ENCODE measurements at regions not wholly inside any gene's neighbourhood (a gene's known extent, or its start where the extent isn't known, plus 50 kb on each side); places are given as distances from the start of the nearest gene placed in this dataset.
"Not testable (repeated sequence)": the region's sequence is repeated elsewhere in the genome, so short reads cannot be mapped to it uniquely, and the experiment has no call there.

DNA sequence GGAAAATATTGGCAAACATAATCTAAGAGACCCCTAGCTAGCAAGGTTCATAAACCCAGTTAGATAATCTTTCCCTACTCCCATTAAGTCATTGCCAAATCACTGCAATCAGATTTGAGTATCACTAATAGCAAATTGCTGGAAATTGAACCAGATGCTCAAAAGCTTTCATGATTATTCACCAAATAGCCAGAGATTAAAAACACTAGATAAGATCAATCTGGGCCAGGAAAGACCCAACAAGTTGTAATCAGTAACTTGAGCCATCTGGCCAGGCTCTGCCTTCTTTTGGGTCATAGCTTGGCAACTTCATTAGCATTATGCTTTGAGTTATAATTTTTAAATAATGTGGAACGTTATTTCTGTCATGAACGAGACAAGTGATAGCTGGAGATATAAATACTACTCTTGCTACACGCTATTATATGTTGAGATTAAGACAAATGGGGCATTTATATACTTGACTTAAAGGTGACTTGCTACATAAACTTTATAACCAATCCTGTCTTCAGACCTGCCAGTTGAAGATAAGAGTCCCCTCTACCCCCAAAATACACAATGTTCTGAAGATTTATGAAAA is 196.6 kb upstream of the EDNRA start:
- DNase-seq = no peak

DNA sequence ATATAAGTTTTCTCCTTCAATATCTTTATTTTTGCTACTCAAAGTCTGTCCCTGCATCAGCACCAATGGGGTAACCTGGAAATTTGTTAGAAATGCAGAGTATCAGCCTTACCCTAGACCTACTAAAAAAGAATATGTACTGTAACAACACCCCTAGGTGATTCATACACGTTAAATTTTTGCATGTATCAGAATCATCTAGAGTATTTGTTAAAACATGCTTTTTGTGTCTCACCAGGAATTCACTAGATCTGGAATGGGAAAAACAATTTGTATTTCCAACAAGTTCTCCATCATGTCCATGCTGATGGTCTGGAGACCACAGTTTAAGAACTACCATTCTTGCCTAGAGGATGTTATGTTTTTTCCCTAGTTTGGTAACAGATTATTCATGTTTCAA is 196.0 kb upstream of the EDNRA start:
- no peak for DNase-seq

DNA sequence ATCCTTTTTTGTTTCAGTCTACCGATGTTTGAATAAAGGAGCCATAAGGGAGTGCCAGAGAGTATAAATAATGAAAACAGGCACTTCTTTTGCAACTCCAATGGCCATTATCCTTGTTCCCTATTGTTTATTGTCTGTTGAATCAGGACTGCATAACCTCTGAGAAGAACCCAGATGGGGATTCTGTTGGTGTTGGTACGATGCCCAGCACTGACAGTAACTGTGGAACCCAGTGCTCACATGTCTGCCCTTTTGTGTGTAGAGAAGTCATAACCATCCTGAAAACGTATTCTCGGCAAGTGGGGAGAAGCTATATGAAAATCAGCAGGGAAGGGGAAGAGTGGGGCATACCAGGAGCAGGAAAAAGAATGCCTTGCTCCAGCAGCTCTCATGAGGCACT is 195.1 kb upstream of the EDNRA start:
- no peak for DNase-seq

DNA sequence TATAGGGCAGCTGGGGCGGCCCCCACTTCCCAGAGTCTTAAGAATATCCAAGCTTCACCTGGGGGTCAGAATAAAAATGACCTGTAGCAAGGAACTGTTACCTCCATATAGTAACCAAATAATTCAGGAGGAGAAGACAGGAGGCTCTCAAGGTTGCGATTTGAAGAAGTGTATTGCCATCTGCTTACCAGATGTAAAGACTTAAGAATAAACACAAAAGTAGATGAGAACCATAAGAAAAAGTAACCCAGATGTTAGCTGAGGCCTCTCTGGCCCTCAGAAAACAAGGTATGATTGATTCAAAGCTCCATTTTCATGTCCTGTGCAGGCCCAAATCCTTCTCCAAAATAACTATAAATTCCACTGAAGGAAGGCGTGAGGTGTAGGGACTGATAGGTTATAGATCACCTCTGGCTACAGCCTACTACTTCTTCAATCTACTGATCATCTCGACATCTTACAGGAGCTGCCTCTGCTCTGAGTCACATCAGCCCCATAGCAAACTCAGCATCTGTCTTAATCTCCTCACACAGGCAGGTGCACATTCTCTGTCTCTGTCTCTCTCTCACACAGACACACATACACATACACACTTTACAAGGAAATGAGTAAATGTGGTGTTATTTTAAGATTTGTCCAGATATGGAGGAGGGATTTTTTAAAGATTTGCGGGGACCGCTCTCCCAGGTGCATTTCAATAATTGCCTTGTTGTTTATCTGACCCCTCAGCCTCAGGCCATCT is 193.9 kb upstream of the EDNRA start:
- no peak for DNase-seq

DNA sequence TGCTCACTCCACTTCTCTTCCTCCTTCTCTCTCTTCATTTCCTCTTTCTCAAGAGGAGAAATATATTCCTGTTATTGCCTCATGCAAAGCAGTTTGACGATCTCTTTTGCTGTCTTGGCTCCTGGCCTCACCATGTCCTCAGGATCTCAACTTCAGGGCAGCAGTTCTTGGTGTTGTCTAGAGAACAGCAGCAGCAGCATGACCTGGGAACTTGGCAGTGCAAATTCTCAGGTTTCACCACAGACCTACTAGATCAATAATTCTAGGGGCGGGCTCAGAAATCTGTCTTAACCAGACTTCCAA is 193.4 kb upstream of the EDNRA start:
- no peak for DNase-seq

DNA sequence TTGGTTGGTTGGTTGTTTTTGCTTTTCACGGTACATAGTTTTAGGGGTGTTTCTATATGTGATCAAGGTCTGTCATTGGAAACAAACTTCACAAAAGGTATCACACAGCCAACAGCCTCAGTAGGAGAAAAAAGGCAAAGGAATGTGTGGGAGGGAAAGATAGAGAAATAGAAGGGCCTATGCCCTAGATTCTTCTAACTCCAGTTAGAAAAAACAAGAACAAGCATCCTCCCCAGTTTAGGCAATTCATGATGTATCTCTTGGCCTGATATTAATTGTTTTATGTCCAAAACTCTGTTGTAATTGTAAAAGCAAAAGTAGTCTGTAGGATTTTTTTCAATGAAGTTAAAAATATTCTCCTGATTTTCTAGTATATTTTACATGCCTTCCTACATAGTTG is 192.4 kb upstream of the EDNRA start:
- no peak for DNase-seq

DNA sequence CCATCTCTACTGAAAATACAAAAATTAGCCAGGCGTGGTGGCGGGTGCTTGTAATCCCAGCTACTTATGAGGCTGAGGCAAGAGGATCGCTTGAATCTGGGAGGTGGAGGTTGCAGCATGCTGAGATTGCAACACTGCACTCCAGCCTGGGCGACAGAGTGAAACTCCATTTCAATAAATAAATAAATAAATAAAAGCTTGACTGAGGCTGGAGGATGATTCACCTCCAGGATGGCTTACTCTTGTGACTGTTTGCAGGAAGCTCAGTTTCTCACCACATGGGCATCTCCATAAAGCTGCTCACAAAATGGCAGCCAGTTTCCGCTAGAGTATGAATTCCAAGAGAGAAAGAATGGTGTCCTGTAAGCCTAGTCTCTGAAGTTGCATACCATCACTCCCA is 191.7 kb upstream of the EDNRA start:
- no peak for DNase-seq

DNA sequence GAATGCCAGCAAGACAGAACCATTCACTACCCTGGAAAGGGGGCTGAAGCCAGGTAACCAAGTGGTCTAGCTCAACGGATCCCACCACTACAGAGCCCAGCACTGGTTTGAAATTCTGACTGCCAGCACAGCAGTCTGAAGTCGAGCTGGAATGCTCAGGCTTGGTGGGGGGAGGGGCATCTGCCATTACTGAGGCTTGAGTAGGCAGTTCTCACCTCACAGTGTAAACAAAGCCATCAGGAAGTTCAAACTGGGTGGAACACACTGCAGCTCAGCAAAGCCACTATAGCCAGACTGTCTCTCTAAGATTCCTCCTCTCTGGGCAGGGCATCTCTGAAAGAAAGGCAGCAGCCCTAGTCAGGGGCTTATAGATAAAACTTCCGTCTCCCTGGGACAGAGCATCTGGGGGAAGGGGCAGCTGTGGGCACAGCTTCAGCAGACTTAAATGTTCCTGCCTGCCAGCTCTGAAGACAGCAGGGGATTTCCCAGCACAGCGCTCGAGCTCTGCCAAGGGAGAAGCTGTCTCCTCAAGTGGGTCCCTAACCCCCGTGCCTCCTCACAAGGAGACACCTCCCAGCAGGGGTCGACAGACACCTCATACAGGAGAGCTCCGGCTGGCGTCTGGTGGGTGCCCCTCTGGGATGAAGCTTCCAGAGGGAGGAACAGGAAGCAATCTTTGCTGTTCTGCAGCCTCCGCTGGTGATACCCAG is 188.1 kb upstream of the EDNRA start:
- DNase-seq = not testable (repeated sequence)

DNA sequence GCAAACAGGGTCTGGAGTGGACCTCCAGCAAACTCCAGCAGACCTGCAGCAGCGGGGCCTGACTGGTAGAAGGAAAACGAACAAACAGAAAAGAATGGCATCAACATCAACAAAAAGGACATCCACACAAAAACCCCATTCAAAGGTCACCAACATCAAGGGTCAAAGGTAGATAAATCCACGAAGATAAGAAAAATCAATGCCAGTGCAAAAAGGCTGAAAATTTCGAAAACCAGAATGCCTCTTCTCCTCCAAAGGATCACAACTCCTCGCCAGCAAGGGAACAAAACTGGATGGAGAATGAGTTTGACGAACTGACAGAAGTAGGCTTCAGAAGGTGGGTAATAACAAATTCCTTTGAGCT is 187.6 kb upstream of the EDNRA start:
- DNase-seq = not testable (repeated sequence)

DNA sequence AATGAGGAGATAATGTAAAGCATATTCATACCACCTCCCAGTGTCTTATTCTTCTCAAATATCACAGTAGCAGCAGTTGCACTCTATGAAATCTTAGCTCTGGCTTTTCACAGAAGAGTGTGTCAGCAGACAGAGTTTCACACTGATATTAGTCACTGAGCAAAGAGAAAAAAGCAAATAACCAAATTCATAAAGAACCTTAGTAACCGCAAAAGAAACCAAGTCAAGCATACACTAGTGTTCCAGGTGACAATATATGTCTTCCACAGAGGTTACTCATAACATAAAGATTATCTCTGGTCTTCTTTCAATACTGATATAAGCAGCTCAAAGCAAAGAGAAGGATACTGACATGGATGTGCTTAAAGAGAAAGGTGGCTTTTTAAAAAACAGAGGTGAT is 181.7 kb upstream of the EDNRA start:
- DNase-seq = no peak

DNA sequence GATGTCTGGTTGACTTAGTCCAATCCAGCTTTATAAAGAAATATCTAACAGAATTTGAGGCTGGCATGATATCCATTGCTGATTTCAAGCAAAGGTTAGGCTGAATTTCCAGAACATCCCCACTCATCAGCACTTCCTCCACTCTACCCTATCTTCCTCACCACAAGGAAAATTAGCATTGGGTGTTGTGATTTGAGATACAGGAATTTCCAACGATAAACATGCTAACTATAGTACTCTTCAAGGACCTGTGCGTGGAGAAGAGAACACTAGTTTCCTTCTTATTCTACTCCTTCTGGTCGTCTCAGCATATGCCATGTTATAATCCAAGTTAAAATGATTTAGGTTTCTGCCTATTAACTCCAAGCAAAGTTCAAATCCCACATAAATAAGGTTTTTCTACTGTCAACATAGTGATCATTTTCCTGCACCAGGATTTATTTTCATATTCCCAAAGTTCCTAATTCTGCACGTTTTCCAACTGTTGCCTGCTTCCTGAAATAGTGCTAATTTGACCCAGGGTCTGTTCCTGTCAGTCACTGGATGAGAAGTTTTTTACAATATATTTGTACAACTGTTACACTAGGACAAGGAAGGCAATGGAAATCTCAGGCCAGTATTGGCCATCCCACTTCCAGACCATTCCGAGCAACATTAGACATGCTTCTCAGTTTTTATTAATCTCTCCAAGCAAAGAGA is 177.6 kb upstream of the EDNRA start:
- no peak for DNase-seq

DNA sequence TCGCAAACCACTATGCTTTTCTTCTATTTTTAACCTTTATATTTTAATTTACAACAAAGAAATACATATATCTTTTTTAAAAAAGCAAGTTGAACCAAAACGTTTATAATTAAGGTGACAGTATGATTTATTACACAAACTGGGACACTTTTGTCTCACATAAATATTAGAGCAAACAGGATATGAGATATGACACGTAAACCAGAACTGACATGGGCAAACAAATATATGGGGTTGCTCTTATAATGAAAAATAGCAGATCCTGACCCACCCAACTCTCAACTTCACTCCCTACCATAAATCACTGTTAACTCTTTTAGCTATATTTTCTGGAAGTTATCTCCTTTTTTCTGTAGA is 177.0 kb upstream of the EDNRA start:
- DNase-seq = no peak

DNA sequence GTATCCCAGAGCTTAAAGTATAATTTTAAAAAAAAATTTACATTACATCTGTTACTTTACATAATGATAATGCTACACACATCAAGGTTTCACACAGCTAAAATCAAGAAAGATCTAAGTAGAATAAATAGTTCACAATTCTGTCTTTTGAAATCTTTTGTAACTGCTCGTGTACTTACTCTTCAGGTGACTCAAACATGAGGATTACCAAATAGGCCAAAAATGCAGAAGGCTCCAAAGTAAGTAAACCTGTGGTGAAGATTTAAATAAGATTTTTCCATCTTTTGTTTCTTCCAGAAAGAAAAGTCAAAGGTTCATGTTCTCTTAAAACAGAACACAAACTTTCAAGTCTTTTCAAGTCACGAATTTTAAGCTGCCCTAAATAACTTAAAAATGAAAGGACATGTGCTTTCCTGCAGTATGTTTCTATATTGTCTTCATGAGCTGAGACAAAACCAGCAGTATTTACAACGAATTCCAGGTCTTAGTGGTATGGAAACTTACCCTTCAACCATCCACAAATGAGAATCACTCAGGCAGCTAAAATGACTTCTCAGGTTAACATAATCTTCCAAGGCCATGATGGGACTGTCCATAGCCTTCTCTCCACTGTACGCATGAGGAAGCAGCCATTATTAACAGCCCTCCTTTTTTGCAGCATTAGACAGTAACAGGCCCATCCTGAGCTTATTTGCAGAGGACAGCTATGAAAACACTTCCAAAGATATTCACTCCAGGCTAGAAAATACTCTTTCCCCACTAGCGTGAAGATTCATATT is 172.8 kb upstream of the EDNRA start:
- no peak for DNase-seq

DNA sequence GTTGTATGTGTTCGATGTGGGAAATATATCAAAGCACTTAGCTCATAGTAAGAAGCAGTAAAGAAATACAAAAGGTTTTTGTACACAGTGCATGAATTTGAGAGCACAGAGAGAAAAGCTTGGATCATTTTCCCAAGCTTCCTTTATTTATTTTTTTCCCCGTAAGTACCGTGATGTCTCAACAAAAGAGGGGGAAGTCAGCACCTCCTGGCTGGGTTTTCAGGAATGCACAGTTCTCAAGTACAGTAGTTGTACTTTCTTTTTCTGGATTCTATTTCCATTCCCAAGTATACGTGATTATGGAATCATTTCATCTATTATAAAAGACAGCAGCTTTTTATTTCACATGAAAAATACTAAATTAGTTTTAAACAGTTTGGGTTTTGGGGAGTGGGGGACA is 171.5 kb upstream of the EDNRA start:
- no peak for DNase-seq

DNA sequence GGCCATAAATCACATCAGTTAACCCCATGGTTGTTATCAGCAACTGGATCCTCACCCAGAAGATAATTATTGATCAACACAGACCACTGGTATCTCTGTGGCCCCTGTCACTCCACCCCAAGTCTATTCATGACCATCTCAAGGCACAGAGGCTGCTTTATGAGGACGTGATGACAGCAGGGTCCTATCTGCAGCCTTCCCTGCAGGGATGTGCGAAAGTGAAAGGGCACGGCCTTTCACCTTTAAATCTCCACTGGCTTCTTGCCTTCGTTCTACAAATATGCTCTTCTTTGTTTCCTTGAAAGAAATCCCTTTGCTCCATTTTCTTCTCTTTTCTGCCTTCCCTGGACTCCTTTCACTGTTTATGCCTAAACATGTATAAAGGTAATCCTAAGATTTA is 170.6 kb upstream of the EDNRA start:
- DNase-seq = no peak

DNA sequence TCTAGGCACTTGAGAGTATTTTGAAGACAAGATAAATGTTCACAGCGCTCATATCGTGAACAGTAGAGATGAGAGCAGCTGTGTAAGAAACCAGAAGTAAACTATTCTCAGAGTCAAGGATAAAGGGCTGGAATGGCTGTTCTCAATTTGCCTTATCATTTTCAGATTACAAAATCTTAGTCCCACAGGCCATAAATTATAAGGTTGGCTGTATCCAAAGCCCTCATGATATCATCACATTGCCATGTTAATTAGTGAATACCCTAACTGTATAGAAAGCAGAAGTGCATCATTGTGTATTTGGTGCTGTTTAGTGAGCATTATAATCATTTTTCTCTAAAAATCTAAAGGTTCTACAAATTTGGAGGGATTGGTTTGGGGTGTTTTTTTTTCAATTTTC is 168.9 kb upstream of the EDNRA start:
- no peak for DNase-seq

DNA sequence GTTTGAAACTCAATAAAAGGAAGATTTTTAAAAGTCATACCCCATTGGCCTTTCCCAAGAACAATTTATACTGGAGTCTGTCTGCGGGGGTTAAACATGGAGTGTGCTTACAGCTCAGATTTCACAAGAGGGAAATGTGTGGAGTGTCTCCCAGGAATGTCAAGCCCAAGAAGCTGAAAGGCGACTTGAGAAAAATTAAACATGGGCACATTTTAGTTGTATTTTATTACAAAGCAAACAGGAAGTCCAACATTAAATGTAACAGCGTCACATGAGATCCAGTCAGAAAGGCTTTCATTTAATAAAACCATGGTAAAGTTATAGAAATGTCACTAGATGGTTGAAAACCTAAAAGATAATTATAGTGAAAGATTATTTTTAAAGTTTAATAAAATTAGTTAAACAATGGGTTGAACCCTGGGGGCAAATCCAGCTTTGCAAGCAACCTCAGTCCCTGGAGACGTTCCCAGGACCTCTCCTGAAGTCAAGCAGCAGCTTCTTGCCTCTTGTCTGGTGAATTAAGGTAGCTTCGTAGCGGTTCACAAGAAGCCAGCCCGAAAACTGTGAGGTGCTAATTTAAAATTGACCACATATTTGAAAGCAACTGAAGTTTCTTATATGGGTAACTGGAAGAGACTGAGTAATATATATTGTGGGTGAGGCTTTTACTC is 168.4 kb upstream of the EDNRA start:
- DNase-seq = no peak

DNA sequence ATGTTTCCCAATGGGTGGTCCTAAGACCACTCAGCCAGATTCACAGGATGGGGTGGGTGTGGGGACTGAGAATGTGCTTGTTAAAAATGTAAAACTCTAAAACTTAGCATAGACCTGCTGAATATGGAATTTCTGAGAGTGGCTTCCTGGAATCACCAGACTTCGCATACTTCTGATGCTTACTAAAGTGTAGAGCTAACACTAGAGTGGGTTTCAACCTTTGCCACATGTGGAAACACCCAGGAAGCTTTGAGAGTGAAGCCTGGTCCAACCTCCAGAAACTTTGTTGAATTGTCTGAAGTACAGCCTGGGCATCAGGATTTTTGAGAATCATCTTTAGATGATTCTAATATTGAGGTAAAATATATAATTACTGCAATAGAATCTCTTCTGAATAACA is 167.8 kb upstream of the EDNRA start:
- no peak for DNase-seq

DNA sequence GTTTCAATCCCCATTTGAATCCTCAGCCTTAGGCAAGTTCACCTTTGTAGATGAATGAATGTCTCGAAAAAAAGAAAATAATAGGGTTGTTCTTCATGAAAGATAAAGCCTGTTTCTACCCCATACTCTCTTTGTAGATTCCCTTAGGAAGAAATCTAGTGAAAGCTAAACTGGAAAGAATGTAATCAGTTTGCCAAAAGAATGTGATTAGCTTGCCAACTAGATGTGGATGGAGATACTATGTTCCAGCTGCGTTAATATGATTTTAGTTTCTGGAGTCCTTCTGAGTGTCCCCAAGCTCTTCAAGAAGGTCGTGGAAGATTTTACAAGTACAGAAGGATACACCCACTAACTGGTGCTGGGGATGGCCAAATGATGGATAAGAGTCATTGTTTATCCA is 162.3 kb upstream of the EDNRA start:
- DNase-seq = no peak

DNA sequence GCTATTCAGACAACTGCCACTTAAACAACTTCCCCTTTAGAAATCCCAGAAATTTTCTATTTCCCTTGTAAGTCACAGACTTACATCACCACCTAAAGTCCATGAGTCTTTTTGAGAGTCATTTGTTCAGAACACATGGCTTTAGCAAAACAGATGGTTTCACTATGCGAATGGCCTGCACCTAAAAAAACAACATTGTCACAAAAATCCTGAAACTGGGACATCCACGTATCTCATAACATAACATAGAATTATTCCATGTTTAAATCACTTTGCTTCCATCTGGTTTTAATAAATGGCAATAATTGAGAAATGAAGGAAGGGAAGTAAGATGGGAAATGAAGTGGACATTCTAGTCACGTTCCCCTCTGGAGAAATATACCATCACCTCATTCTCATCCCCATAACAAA is 155.3 kb upstream of the EDNRA start:
- no peak for DNase-seq

DNA sequence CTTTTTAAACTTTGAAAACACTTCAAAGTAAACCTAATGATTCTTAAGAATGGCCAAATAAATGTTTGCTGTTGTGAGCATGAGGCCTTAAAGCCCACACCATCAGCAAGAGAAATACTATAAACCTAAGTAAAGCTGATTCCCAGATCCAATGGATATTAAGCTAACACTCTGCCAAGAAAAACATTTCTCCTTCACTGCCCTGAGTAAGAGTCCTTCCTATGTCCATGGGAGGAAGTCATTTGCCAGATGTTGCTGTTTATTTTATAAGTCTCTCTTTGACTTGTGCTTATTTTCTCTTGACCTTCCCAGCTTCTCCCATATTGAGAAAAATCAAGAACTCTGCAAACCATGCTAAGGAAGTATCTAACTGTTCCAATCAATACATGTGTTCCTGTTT is 154.3 kb upstream of the EDNRA start:
- DNase-seq = no peak

DNA sequence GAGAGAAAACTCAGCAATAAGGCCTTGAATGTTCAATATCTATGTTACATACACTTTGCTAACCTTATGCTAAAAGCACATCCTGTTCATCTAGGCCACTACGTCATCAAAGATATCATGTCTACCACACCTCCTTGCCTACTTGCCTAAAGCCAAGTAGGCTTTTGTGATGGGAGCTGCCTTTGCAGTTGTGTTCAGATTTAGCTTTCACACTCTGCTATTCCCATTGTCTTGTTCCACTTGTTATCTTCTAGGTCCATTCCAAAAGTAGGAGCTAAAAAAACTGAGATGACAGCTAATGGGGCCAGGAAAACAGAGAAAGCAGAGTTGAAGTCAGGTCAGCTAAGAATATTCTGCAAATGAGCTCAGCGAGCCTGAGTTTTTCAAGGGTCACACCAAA is 153.6 kb upstream of the EDNRA start:
- no peak for DNase-seq

DNA sequence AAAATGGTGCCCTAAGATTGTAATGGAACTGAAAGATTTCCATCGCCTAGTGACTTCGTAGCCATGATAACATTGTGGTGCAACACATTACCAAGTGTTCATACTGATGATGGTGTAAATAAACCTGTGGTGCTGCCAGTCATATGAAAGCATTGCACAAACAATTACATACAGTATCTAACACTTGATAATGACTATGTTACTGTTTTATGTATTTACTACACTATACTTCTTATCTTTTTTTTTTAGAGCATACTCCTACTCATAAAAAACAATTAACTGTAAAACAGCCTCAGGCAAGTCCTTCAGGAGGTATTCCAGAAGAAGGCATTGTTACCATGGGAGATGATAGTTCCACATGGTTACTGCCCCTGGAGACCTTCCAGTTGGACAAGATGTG is 152.7 kb upstream of the EDNRA start:
- DNase-seq = no peak

Measured in activated gamma-delta T cell treated with Interleukin-2 at 50 U/mL for 16 hours (primary cell).